Activated naive CD4-positive, alpha-beta T cell treated with anti-CD3 and anti-CD28 coated beads, Interleukin-2, amount 50 U/mL, for 72 hours (primary cell): ENCODE measurements at regions not wholly inside any gene's neighbourhood (a gene's known extent, or its start where the extent isn't known, plus 50 kb on each side); places are given as distances from the start of the nearest gene placed in this dataset.

Experiments used
- ATAC-seq, 2 donors: fragments of 150-1000 bp; cut with Tn5 transposase; 2 replicates each; pipeline ENCODE4 v1.10.0; 2021; ENCODE audit warnings: mild to moderate bottlenecking in 2 of 2, moderate library complexity in 2 of 2
- DNase-seq, 2 donors: peaks; one replicate each; pipeline ENCODE4 v3.0.0; 2021 to 2022; ENCODE audit warnings: low spot score in 2 of 2
- H3K27ac Mint-ChIP-seq, 2 donors: one replicate each; pipeline ENCODE4 v1.8.0; 2022; ENCODE audit warnings: mild to moderate bottlenecking in 2 of 2, mixed read lengths in 2 of 2
- H3K36me3 Mint-ChIP-seq, 2 donors: one replicate each; pipeline ENCODE4 v1.8.0; 2022; ENCODE audit warnings: mixed read lengths in 2 of 2
- H3K9me3 Mint-ChIP-seq, 2 donors: one replicate each; pipeline ENCODE4 v1.8.0; 2022; ENCODE audit warnings: mixed read lengths in 2 of 2

DNA sequence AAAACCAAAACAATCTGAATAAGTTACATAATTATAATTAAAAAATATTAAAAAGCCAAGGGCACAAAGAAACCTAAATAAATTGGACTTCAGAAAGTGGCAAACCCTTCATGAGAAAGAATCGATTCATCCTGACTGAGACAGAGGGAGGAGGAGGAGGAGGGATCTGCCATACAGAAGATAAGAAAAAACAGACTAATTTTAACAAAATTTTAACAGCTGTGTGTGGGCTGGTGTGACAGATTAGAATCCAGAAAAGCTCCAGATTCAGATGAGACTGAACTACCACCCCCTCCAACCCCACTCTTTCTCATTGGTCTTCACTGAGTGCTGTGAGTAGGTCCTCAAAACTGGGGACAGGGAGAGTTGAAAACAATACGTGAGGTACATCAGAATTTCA lies 111.5 kb upstream of the HTR2A start:
- H3K36me3 Mint-ChIP-seq = no peaks in the 10 kb centered on the region
- DNase-seq (no peak), ATAC-seq (no peak)
- no peak overlapping the region for H3K27ac Mint-ChIP-seq
- H3K9me3 Mint-ChIP-seq = no peaks in the 10 kb centered on the region

DNA sequence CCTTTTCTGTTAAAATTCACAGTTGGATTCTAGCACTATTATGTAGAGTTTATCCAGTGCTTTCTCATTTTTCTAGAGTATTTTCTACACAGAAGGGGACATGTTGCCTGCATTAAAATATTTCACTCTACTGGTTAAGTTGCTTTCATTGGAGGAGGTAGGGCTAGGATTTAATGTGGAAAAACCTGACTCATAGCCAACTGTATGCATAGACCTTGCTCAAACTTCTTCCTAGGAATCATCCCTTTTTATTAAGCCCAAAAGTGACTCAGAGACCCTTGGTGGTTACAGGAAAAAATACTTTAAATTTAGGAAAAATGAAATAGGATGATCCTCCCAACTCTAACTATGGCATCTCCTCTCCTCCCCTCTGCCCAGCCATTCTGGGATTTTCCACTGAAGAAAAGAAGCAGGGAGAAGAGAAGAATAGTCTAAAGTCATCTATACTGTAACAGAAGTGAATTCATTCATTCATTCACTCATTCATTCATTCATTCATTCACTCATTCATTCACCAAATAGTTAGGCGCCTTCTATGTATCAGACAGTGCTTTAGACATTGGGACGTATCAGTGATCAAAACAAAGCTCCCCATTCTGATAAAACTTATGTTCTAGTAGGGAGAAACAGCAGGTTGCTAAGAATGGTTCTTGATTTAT lies 109.0 kb upstream of the HTR2A start:
- no peaks in the 10 kb centered on the region for H3K9me3 Mint-ChIP-seq
- no peak for ATAC-seq
- H3K36me3 Mint-ChIP-seq = no peaks in the 10 kb centered on the region
- H3K27ac Mint-ChIP-seq = no peak overlapping the region
- DNase-seq = no peak

GRCh38 chr13:47004540-47004939 lies 107.7 kb upstream of the HTR2A start:
- DNase-seq (no peak), ATAC-seq (no peak)
- H3K27ac Mint-ChIP-seq = no peak overlapping the region
- no peaks in the 10 kb centered on the region for H3K36me3 Mint-ChIP-seq
- H3K9me3 Mint-ChIP-seq = no peaks in the 10 kb centered on the region

DNA sequence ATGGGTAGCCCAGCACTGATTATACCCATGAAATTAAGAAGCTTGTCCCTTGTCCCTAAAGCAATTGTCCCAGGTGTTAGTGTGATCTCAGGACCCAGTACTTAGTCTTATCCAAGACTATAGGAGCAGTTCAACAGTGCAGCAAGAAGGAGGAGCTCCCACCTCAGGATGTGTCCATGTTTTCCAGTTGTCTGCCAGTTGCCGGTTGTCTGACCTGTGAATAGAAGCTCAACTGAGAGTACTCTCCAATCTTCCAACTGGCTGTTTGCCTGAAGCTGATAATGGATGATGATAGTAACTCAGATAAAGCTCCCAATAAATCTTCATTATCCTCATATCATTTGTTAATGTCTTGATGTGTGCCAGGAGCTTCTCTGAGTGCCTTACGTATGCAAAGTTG lies 107.2 kb upstream of the HTR2A start:
- H3K36me3 Mint-ChIP-seq = no peaks in the 10 kb centered on the region
- no peak for ATAC-seq
- no peak overlapping the region for H3K27ac Mint-ChIP-seq

DNA sequence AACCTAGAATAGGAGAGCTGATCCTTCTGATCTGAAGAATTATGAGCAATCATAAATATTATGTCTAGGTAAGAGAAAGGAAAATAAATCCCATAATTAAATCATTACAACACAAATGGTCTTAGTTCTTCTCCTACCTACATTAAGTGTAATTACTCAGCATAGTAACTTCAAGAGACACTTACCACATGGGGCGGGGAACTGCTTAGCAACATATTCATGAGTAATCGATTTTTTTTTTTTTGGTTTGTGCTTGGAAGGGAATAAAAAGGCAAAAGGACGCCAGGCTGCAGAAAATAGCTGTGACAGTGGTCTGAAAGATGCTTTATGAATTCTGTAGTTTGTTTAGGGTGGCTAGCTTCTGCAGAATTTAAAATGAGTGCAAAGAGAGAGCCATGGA lies 103.3 kb upstream of the HTR2A start:
- H3K27ac Mint-ChIP-seq = no peak overlapping the region
- DNase-seq = no peak
- no peaks in the 10 kb centered on the region for H3K36me3 Mint-ChIP-seq
- no peak for ATAC-seq
- no peaks in the 10 kb centered on the region for H3K9me3 Mint-ChIP-seq

More for the DNA sequence above, 107.2 kb upstream of the HTR2A start:
- H3K9me3 Mint-ChIP-seq = no peaks in the 10 kb centered on the region
- DNase-seq = no peak

GRCh38 chr13:46996316-46997030 lies 99.6 kb upstream of the HTR2A start:
- H3K9me3 Mint-ChIP-seq = no peaks in the 10 kb centered on the region
- H3K27ac Mint-ChIP-seq = no peak overlapping the region
- H3K36me3 Mint-ChIP-seq = no peaks in the 10 kb centered on the region
- ATAC-seq (no peak), DNase-seq (no peak)

DNA sequence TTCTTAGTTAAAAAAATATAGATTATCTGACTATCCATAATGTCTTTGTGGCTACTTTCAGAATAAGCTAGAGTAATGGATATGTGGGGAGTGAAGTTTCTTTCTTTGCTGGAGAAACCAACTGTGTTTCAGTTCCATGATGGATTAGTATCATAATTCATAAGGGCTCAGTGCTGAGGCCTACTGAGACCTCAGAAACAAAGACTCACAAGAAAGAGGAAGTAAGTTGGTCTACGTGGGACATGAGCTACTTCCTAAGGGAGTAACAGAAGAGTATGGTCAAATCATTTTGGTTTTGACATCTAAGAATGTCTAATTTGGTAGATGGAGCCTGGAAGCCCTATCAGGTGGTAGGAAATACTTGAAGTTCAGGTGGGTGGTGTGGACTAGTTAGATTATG lies 99.0 kb upstream of the HTR2A start:
- DNase-seq (no peak), ATAC-seq (no peak)
- Mint-ChIP-seq H3K9me3 (no peaks in the 10 kb centered on the region), H3K27ac (no peak overlapping the region), H3K36me3 (no peaks in the 10 kb centered on the region)

GRCh38 chr13:46994492-46994891 lies 97.6 kb upstream of the HTR2A start:
- no peak overlapping the region for H3K27ac Mint-ChIP-seq
- DNase-seq (no peak), ATAC-seq (no peak)
- no peaks in the 10 kb centered on the region for H3K36me3 Mint-ChIP-seq
- H3K9me3 Mint-ChIP-seq = no peaks in the 10 kb centered on the region

- no peaks in the 10 kb centered on the region for H3K9me3 Mint-ChIP-seq
- no peak for ATAC-seq
- no peaks in the 10 kb centered on the region for H3K36me3 Mint-ChIP-seq
- no peak overlapping the region for H3K27ac Mint-ChIP-seq
- DNase-seq = no peak
Measured at GRCh38 chr13:46992383-46992952, 95.6 kb upstream of the HTR2A start.

- H3K9me3 Mint-ChIP-seq = no peaks in the 10 kb centered on the region
- H3K36me3 Mint-ChIP-seq = no peaks in the 10 kb centered on the region
- H3K27ac Mint-ChIP-seq = no peak overlapping the region
- DNase-seq = no peak
- no peak for ATAC-seq
Measured at GRCh38 chr13:46983881-46984280, 87.0 kb upstream of the HTR2A start.

- Mint-ChIP-seq H3K36me3 (no peaks in the 10 kb centered on the region), H3K9me3 (peaks cover 0 to under 1% of the 10 kb centered on the region in 2 donors), H3K27ac (no peak overlapping the region)
- ATAC-seq (peak; percentile 80 to 89), DNase-seq (no peak)
Measured at GRCh38 chr13:46982856-46983582, 86.2 kb upstream of the HTR2A start.

GRCh38 chr13:46975173-46975572 lies 78.3 kb upstream of the HTR2A start:
- peaks cover 6% of the 10 kb centered on the region in 2 donors for H3K36me3 Mint-ChIP-seq
- peaks cover 10 to 13% of the 10 kb centered on the region in 2 donors for H3K9me3 Mint-ChIP-seq
- no peak overlapping the region for H3K27ac Mint-ChIP-seq
- no peak for DNase-seq
- no peak for ATAC-seq

DNA sequence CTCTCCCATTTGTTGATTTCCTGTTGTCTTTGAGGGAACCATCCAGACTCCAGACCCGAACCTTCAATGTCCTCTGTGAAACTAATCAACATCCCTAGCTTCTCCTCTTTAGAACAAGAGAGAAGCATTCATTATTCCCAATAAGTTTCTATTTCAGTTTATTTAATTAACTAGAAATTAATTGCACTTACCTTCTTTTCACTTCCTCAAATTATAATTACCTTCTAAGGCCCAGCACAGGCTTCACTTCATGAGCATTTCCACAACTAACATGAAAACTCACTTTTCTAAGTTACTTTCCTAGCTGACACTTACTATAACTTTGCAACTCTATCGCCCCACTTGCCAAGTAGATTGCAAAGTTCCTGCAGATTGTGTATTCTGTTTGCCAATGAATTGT lies 71.6 kb upstream of the HTR2A start:
- no peaks in the 10 kb centered on the region for H3K9me3 Mint-ChIP-seq
- ATAC-seq (no peak), DNase-seq (no peak)
- H3K27ac Mint-ChIP-seq = no peak overlapping the region
- H3K36me3 Mint-ChIP-seq = no peaks in the 10 kb centered on the region

DNA sequence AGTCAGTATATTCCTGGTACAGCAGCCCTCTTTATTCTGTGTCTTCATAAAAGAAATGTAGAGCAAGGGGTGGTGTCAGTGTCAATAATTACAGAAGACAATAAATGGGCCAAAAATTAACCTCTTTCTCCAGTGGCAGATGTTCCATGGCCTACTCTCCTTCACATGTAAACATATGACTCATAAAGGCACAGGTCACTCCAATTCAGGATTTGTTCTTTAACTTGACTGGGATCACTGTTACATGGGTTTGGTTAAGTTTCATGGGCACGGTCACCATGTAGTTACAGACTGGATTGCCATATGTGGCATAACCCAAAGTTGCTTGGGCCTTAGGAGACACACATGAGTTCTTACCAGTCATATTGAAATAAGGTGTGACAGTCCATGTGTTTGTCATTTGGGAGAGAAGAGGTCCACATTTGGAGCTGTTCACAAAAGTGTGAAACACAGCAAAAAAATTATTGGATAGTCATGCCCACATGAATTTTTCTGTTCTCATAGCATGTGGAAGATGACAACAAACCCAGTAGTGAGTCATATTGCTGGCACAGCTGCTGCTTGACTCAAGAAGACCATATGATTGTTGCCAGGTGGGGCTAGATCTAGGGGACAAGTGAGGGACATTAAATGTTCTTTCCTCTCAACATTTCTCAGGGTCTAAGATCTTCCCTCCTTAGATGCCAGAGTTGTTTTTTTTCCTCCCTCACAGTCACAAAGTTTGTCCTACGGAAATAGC lies 68.1 kb upstream of the HTR2A start:
- Mint-ChIP-seq H3K36me3 (no peaks in the 10 kb centered on the region), H3K27ac (no peak overlapping the region), H3K9me3 (no peaks in the 10 kb centered on the region)
- DNase-seq = no peak
- ATAC-seq = no peak

DNA sequence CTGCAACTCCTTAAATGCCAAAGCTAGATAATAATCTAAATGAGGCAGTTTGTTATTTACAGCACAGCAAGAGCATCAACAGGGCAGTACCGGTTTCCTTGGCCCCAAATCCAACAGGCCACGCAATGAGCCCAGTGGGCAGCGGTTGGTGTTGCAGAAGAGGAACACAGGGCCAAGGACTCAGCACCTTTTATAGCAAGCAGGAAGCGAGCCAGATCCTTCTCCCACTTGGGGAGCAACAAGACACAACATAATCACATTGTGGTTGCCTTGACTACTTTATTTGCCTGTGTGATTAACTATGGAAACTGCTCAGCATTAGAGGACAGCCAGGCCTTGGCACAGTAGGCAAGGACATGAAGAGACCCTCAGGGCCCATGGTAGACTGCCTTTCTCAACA lies 67.1 kb upstream of the HTR2A start:
- no peaks in the 10 kb centered on the region for H3K9me3 Mint-ChIP-seq
- H3K27ac Mint-ChIP-seq = no peak overlapping the region
- DNase-seq (no peak), ATAC-seq (no peak)
- no peaks in the 10 kb centered on the region for H3K36me3 Mint-ChIP-seq

DNA sequence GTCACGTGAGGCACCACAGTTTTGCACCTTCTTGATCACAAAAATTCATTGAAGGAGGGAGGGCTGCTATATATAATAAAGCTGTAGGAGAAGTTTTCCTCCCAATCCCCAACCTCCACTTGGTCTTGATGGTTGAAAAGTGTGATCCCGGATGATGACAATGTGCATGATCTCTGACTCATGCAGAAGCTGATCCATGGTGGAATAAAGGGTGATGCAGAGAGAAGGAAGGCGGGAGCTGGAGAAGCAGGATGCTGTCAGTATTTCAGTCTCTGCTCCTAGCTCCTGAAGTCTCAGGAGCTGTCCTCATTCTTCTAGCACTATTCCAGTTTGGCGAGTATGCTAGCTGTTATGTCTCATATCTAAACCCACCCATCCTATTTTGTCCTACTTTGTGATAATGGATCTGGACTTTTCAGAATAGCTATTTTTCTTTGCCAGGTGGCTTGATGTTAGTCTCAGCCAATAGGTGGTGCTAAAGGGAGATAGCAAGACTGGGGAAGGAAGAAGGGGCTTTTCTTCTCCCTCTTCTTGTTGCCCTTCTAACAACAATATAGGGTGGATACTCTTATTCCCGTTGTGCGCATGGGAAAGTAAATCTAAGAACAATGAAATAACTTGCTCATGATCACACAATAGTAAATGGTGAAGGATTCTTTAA lies 65.6 kb upstream of the HTR2A start:
- no peaks in the 10 kb centered on the region for H3K9me3 Mint-ChIP-seq
- DNase-seq = no peak
- ATAC-seq = no peak
- H3K27ac Mint-ChIP-seq = no peak overlapping the region
- no peaks in the 10 kb centered on the region for H3K36me3 Mint-ChIP-seq
